Left lung (tissue), 4 donors: ENCODE measurements at regions not wholly inside any gene's neighbourhood (a gene's known extent, or its start where the extent isn't known, plus 50 kb on each side); places are given as distances from the start of the nearest gene placed in this dataset.
A peak's percentile ranks its signal among the peaks of the same experiment; 100 is the strongest.

Experiments used
- ATAC-seq: fragments of 200-7000 bp; cut with Tn5 transposase; one replicate; pipeline ENCODE4 v1.9.1; 2020; ENCODE audit warnings: moderate library complexity
- DNase-seq, 4 donors: peaks; one replicate each; pipeline ENCODE4 v3.0.0-alpha.2; 2013 to 2020
- H3K27ac ChIP-seq, 2 donors: fragments of 200-600 bp; sonication (generic) in 1 of 2; one replicate each; pipeline versions ENCODE4 v1.5.0 to v1.8.0; 2020 to 2021
- H3K27me3 ChIP-seq, 2 donors: fragments of 200-600 bp; sonication (generic) in 1 of 2; one replicate each; pipeline versions ENCODE4 v1.5.0 to v1.8.0; 2020 to 2021
- H3K36me3 ChIP-seq, 2 donors: fragments of 200-600 bp; sonication (generic) in 1 of 2; one replicate each; pipeline versions ENCODE4 v1.5.0 to v1.8.0; 2020 to 2021
- H3K4me1 ChIP-seq, 2 donors: fragments of 200-600 bp; one replicate each; pipeline ENCODE4 v1.8.0; 2021
- H3K4me3 ChIP-seq, 2 donors: fragments of 200-600 bp; sonication (generic) in 1 of 2; one replicate each; pipeline versions ENCODE4 v1.5.0 to v1.8.0; 2020 to 2021; ENCODE audit warnings: mild to moderate bottlenecking in 1 of 2
- H3K9me3 ChIP-seq, 2 donors: fragments of 200-600 bp; sonication (generic) in 1 of 2; one replicate each; pipeline versions ENCODE4 v1.5.0 to v1.8.0; 2020 to 2021
- intact Hi-C, 2 donors: fragments of 100-400 bp; cut with DNase I; formaldehyde crosslinking; loops; one replicate each; pipeline versions ENCODE4 v1.11.2 to v1.14.2; 2022
- TF ChIP-seq, protein P1 (sequence below), 2 donors: fragments of 200-600 bp; sonication (generic) in 1 of 2; IDR thresholded peaks; one replicate each; pipeline versions ENCODE4 v1.5.0 to v1.8.0; 2021; ENCODE audit warnings: antibody characterized with exemption in 2 of 2
- donor health status: DM: no; HTN: yes; CAD: no.
- donor health status: DM: no; HTN: no; CAD: no.

DNA sequence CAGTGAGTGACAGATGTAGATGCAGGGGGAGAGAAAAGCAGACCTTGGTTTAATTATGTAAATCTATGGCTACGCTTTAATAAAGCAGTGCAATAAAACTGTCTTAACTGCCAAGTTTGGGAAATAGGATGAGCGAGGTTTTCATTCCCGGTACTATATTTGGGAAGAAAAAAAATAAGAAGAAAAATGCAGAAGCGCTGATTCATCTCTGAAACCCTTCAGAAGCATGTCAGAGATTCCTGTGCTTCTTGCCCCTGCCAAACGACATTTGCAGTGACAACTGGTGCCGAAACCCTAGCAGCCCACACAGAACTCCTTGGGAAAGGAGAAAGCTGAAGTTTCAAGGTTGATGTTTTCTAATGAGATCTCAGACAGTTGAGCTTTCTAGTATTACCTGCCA lies 380.7 kb downstream of the REEP3 start:
- TF ChIP-seq, protein P1, sequence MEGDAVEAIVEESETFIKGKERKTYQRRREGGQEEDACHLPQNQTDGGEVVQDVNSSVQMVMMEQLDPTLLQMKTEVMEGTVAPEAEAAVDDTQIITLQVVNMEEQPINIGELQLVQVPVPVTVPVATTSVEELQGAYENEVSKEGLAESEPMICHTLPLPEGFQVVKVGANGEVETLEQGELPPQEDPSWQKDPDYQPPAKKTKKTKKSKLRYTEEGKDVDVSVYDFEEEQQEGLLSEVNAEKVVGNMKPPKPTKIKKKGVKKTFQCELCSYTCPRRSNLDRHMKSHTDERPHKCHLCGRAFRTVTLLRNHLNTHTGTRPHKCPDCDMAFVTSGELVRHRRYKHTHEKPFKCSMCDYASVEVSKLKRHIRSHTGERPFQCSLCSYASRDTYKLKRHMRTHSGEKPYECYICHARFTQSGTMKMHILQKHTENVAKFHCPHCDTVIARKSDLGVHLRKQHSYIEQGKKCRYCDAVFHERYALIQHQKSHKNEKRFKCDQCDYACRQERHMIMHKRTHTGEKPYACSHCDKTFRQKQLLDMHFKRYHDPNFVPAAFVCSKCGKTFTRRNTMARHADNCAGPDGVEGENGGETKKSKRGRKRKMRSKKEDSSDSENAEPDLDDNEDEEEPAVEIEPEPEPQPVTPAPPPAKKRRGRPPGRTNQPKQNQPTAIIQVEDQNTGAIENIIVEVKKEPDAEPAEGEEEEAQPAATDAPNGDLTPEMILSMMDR (IDR thresholded peaks at IDR 0.05) = no peak
- H3K4me1 ChIP-seq = no peaks in the 10 kb centered on the region
- no peak for ATAC-seq

DNA sequence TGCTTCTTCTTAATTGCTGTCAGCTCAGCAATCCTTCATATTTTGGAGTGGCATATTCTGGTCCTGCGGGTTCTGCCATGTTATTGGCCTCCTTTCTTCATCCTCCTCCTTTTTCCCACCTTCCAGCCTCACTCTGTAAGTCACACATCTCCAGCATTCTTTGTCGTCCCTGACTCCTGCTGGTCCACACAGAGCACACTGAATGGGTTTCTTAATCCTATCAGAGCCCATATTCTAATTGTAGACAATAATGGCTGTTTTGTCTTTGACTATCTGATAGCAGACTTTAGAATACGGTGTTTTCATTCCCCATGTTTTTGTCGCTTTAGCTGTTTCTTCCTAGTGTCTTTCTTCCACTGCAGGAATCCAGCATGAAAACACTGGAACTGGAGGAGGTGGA lies 389.6 kb downstream of the REEP3 start:
- ATAC-seq (no peak), DNase-seq (no peak)
- TF ChIP-seq, protein P1 (IDR thresholded peaks at IDR 0.05) = no peak
- intact Hi-C loops = no loop called here
- H3K4me3 ChIP-seq = no peak overlapping the region
- H3K27ac ChIP-seq = no peak overlapping the region
- no peaks in the 10 kb centered on the region for H3K27me3 ChIP-seq
- H3K9me3 ChIP-seq = no peaks in the 10 kb centered on the region
- H3K36me3 ChIP-seq = no peaks in the 10 kb centered on the region
- no peaks in the 10 kb centered on the region for H3K4me1 ChIP-seq

More for the DNA sequence above, 380.7 kb downstream of the REEP3 start:
- DNase-seq = no peak
- Histone ChIP-seq H3K4me3 (no peak overlapping the region), H3K36me3 (no peaks in the 10 kb centered on the region), H3K27me3 (no peaks in the 10 kb centered on the region), H3K9me3 (no peaks in the 10 kb centered on the region), H3K27ac (no peak overlapping the region)
- intact Hi-C loops = no loop called here

DNA sequence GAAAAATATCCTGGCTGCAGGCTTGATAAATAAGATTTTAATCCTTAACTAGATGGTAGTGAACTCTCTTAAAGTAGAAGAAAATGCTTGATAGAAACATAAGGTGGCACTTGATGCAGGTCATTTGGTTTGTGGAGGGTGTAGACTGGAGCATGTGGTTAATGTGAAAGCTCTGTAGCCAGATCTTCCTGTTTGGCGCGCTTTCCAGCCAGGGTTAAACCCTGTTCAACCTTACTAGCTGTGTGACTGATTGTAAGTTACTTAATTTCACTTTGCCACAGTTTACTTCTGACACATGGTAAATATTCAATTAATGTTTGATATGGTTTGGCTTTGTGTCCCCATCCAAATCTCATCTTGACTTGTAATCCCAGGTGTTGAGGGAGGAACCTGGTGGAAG lies 394.0 kb downstream of the REEP3 start:
- intact Hi-C loops = no loop called here
- Histone ChIP-seq H3K4me1 (peaks cover 0 to 4% of the 10 kb centered on the region in 2 donors), H3K36me3 (no peaks in the 10 kb centered on the region), H3K27me3 (no peaks in the 10 kb centered on the region), H3K9me3 (no peaks in the 10 kb centered on the region), H3K27ac (no peak overlapping the region), H3K4me3 (no peak overlapping the region)
- DNase-seq = no peak
- ATAC-seq = peak; percentile 36
- TF ChIP-seq, protein P1 (IDR thresholded peaks at IDR 0.05) = no peak

DNA sequence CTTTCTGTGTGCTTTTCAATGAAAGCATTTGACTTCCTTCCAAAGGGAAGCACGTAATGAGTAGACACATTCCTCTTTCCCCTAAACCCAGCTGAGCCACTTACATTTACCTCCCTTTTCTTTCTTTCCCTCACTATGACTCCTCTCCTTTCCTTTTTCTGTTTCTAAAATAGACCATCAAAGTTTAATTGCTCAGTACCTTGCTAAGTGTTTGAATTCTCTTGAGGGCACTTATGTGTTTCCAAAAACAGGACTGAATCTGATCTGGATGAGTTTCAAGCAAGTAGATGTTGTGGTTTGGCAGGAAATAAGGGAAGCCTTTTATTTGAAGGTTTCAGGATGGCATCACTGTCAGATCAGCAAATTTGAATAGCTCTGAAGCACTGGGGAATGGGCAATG lies 396.2 kb downstream of the REEP3 start:
- peak; percentile 89 for ATAC-seq

DNA sequence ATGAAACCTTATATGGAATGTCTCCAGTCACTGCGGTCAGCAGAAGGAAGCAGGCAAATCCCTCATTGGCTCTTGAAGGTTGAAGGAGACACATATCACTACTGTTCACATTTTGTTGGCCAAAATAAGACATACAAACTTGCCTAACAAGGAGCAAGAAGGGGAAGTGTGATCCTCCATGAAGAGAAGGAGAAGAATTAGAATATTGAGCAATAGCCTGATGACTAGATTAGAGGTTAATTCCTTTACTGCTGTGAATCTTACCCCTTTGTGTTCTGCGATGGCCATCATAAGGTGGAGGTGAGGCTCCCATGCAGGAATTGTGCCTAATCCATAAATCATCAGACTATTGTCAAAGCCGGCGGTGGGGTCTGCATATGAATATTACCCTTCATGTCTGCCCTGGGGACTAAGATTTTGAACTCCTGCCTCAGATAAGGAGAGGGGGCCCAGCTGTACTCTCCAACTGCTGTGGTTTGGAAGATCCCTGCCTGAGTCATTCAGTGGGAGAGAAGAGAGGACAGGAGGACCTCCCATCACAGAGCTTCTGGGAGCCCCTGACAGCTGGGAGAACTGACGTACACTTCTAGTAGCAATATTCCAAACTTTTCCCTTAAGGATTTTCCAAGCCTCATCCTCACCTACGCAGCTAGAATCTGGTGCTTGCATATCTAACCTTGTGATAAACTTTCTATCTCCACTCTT lies 398.5 kb downstream of the REEP3 start:
- intact Hi-C loops = no loop called here
- H3K9me3 ChIP-seq = no peaks in the 10 kb centered on the region

More for the DNA sequence above, 396.2 kb downstream of the REEP3 start:
- H3K36me3 ChIP-seq = no peaks in the 10 kb centered on the region
- H3K27ac ChIP-seq = no peak overlapping the region
- H3K9me3 ChIP-seq = no peaks in the 10 kb centered on the region
- no peak overlapping the region for H3K4me3 ChIP-seq
- no peaks in the 10 kb centered on the region for H3K27me3 ChIP-seq
- peak in 1 of 4 donors; percentile 21 for DNase-seq
- H3K4me1 ChIP-seq = peaks cover 0 to 4% of the 10 kb centered on the region in 2 donors
- intact Hi-C loops = no loop called here
- TF ChIP-seq, protein P1 (IDR thresholded peaks at IDR 0.05) = no peak

More for the DNA sequence above, 398.5 kb downstream of the REEP3 start:
- Histone ChIP-seq H3K36me3 (no peaks in the 10 kb centered on the region), H3K27me3 (no peaks in the 10 kb centered on the region), H3K4me3 (no peak overlapping the region), H3K27ac (no peak overlapping the region), H3K4me1 (peaks cover 0 to 4% of the 10 kb centered on the region in 2 donors)
- TF ChIP-seq, protein P1 (IDR thresholded peaks at IDR 0.05) = no peak
- DNase-seq (no peak), ATAC-seq (no peak)
